ENCODE measurements at regions not wholly inside any gene's neighbourhood (a gene's known extent, or its start where the extent isn't known, plus 50 kb on each side); places are given as distances from the start of the nearest gene placed in this dataset.

GRCh38 chr7:12158334-12159060, 52.6 kb upstream of the TMEM106B start:
- H3K27me3 Mint-ChIP-seq: no peaks in the 10 kb centered on the region
- H3K27ac Mint-ChIP-seq: no peak overlapping the region
- no peaks in the 10 kb centered on the region for H3K9me3 Mint-ChIP-seq
- no peaks in the 10 kb centered on the region for H3K36me3 Mint-ChIP-seq
- no peak overlapping the region for H3K4me3 Mint-ChIP-seq
- peaks cover 10% of the 10 kb centered on the region for H3K4me1 Mint-ChIP-seq

- Mint-ChIP-seq H3K9me3 (no peaks in the 10 kb centered on the region), H3K36me3 (no peaks in the 10 kb centered on the region), H3K4me1 (peaks cover 10% of the 10 kb centered on the region), H3K4me3 (no peak overlapping the region), H3K27ac (no peak overlapping the region), H3K27me3 (no peaks in the 10 kb centered on the region)
Observed at GRCh38 chr7:12161146-12161545, 49.9 kb upstream of the TMEM106B start.

All from activated naive CD4-positive, alpha-beta T cell treated with anti-CD3 and anti-CD28 coated beads, Interleukin-2, amount 50 U/mL, for 24 hours (primary cell).